ENCODE measurements at regions not wholly inside any gene's neighbourhood (a gene's known extent, or its start where the extent isn't known, plus 50 kb on each side); places are given as distances from the start of the nearest gene placed in this dataset.
A peak's percentile ranks its signal among the peaks of the same experiment; 100 is the strongest.

GRCh38 chr7:68576366-68576765 is 1021.9 kb upstream of the AUTS2 start:
- TF ChIP-seq CTCF (conservative IDR thresholded peaks at IDR 0.05) = no peak
- no peak overlapping the region for H3K27ac ChIP-seq

GRCh38 chr7:68581417-68581816 is 1016.9 kb upstream of the AUTS2 start:
- H3K27ac ChIP-seq = no peak overlapping the region
- TF ChIP-seq CTCF (conservative IDR thresholded peaks at IDR 0.05) = no peak

DNA sequence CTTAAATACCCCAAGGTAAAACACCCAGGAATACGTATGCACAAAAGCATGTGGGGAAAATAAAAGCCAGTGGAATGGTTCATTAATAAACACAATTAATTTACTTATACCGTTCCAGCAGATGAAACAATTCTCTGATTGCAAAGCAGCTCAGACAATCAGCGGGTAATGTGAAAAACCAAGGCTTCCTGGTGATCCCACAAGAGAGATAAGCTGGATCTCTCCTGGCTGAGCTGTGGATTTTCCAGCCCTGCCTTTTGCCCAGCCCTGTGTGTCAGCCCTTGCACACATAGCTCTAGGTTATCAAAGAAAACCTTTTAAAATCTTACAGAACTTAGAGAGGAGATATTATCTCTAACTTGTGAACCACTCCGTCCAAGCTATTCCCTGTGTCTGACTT is 1010.7 kb upstream of the AUTS2 start:
- 0 out of 2 replicates have a peak overlapping the region, but pooled peaks have one; percentile 17 for H3K27ac ChIP-seq
- TF ChIP-seq CTCF (conservative IDR thresholded peaks at IDR 0.05) = no peak

- peak overlapping the region; percentile 24; the same call in 1 of the 2 replicates for H3K27ac ChIP-seq
- TF ChIP-seq CTCF (conservative IDR thresholded peaks at IDR 0.05) = no peak
Measured at GRCh38 chr7:68601826-68602225, 996.4 kb upstream of the AUTS2 start.

DNA sequence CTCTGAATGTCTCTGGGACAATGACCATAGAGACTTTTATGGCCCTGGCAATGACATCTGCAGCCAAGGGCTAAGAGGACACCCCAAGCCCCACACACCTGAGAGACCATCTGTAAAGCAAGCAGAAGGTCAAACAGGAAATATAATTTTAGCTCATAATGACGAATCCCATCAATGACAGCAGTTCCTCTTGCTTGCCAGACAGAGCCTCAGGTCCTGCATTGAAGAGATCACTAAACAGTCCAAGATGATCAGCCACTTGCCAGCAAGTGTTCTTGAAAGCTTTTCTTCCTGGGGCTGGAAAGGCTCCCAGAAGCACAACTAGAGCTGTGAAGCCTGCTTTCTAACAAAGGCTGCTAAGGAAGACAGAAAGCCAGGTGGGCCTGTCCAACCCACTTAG is 993.7 kb upstream of the AUTS2 start:
- H3K27ac ChIP-seq = peak overlapping the region; percentile 37
- TF ChIP-seq CTCF (conservative IDR thresholded peaks at IDR 0.05) = no peak

DNA sequence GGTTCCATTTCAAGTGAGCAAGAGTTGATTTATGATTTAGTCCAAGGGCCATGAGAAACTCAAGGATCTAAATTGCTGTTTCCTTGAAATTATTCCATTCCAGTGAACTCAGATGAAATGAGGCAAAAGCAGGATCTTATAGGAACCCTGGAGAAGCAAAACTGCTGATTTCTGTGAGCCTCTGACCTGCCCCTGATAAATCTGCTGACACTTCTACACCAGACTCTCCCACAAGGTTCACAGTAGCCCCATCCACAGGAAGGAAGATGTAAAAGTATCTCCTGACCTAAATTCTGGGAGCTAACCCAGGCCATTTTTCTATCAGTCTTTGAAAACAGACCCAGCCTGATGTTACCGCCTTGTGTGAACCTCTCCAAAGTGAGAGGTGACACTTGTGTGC is 987.6 kb upstream of the AUTS2 start:
- TF ChIP-seq CTCF (conservative IDR thresholded peaks at IDR 0.05) = no peak
- H3K27ac ChIP-seq = no peak overlapping the region

DNA sequence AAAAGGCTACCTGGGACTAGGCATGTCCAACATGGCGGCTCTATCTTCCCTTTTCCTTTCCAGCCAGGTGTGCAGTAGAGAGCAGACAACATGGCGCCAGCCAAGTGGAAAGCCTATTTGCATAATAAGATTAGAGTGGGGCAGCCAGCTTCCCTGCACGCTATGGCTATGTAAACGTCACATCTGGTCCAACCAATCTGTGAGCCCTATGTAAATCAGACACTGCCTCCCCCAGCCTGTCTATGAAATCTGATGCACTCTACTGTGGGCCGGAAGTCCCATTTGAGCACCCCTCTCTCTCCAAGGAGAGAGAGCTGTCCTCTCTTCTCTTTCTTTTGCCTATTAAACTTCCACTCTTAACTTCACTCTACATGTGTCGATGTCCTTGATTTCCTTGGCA is 984.9 kb upstream of the AUTS2 start:
- TF ChIP-seq CTCF (conservative IDR thresholded peaks at IDR 0.05) = no peak
- H3K27ac ChIP-seq = no peak overlapping the region

DNA sequence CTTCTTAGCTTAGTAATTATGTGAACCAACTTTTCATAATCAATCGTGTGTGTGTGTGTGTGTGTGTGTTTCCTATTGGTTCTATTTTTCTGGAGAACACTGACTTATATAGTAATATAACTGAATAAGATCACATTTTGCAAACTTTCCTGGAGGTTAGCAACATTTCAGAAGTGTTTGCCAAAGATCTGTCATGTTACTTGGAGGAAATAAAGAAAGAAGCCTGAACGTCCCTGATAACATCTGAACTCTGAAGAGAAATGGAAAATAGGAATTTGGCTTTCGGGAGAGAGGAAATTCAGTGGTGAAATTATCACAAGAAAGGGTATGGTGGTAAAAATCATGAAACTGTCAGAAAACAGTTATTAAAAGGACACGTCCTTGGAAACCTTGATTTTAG is 984.4 kb upstream of the AUTS2 start:
- no peak for TF ChIP-seq CTCF (conservative IDR thresholded peaks at IDR 0.05)
- no peak overlapping the region for H3K27ac ChIP-seq

All from VCaP (cell line).